T47D (cell line): ENCODE measurements at regions not wholly inside any gene's neighbourhood (a gene's known extent, or its start where the extent isn't known, plus 50 kb on each side); places are given as distances from the start of the nearest gene placed in this dataset.
"Not testable (repeated sequence)": the region's sequence is repeated elsewhere in the genome, so short reads cannot be mapped to it uniquely, and the experiment has no call there.

Experiments
- DNase-seq, 2 experiments: peaks; one replicate each; pipeline versions ENCODE4 v3.0.0 to v3.0.0-alpha.2; 2011 to 2012; ENCODE audit warnings: low read depth in 1 of 2, low spot score in 1 of 2
- JUND ChIP-seq: IDR thresholded peaks from 2 replicates; pipeline ENCODE4 v1.6.1; 2012; ENCODE audit warnings: low read depth
- in situ Hi-C: cut with HindIII; loops from 2 replicates; pipeline ENCODE4 v1.10.0; 2016; ENCODE audit warnings: low sequenced_read_pairs, low pct_unique_long_range_greater_than_20kb

DNA sequence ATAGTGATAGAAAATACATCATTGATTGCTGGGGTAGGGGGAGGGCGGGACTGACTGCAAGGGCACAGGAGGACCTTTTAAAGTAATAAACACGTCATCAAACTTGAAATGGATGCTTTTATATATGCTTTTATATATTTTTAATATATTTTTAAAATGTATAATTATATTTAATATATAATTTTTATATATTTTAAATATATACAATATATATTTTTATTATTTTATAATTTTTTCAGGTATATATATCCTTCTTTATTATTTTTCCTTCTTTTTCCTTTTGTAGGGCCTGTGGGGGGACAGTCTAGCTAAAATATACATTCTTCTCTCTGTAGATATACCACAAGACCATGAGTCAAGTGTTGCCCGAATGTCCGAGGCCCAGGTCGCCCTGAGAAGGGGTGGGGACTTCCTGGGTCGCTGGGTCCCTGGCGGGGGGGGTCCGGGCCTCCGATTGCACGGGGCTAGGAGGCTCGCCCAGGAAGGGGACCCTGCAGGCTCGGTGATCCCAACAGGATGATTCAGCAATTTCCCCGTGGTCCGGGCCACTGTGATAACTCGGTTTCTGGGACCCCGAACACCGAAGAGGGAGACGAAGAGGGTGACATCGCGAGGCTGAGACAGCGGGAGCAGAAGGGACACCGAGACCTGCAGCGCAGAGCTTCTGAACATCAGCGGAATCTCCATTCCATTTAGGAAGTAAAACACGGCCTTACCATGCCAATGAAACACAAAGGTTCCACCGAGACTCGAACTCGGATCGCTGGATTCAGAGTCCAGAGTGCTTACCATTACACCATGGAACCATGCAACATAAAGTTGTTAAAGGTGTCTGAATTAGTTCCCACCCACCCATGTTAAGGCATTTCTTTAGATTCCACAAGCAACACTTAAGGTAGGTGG, 112.5 kb upstream of the NBPF11 start:
- DNase-seq = no peak
- TF ChIP-seq JUND = no peak
- in situ Hi-C loops = no loop called here

GRCh38 chr1:148263906-148264255, 111.8 kb upstream of the NBPF11 start:
- no peak for TF ChIP-seq JUND
- in situ Hi-C loops = no loop called here
- DNase-seq = peak in 1 of 2 experiments; percentile 29

DNA sequence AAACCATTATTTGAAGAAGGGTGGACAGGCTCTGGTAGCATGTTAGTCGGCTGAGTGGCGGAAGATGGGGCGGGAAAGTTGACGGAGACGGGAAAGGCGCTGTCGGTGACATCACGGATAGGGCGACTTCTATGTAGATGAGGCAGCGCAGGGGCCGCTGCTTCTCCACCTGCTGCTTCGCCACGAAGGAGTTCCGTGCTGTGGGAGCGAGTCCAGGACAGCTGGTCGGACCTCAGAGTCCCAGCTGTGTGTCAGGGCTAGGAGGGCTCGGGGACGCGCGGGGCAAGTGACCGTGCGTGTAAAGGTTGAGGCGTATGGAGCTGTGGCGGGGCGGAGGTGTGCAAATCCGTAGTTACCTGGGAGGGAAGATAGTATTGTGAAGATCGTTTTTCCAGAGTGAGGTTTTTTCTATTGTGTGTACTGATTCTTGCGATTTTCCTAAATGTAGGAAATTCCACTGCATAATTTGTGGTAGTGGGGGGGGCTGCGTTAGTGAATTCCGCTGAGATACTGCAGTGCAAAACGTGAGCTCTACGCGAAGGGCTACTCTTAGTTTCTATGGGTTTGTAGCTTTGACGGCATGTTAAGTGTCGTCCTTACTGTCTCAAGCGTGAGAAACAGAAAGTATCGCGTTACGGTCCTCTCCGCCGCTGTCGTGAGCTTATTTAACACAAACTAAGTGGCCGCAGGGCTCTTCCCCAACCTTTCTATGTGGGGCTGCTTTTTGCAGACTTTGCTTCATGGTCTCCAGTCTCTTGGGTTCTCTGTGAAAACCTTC, 111.2 kb upstream of the NBPF11 start:
- DNase-seq = peak; percentile 82 to 99
- in situ Hi-C loops = no loop called here
- peak; percentile 95 for TF ChIP-seq JUND

DNA sequence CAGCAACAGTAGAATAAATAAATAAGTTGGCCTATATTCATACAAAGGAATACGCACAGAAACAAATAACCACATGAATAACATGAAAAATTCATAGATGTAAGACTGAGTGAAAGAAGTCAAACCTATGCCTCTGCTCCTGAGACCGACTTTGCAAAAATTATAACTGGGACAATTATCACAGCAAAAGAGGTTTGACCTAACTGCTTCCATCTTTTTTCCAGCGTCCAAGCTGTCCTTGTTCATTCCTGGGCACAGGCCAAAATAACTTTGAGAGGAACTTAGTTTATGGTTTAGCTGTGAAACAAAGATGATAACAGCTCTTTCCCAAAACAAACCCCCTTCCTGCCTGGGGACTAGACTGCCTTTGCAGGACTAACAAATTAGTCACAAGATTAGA, 109.6 kb upstream of the NBPF11 start:
- in situ Hi-C loops, DNase-seq: not testable (repeated sequence)

GRCh38 chr1:148257886-148258285, 105.8 kb upstream of the NBPF11 start:
- in situ Hi-C loops, DNase-seq: not testable (repeated sequence)

- DNase-seq = peak; percentile 29 to 36
- in situ Hi-C loops = not testable (repeated sequence)
Measured at GRCh38 chr1:148254611-148255429, 102.7 kb upstream of the NBPF11 start.

DNA sequence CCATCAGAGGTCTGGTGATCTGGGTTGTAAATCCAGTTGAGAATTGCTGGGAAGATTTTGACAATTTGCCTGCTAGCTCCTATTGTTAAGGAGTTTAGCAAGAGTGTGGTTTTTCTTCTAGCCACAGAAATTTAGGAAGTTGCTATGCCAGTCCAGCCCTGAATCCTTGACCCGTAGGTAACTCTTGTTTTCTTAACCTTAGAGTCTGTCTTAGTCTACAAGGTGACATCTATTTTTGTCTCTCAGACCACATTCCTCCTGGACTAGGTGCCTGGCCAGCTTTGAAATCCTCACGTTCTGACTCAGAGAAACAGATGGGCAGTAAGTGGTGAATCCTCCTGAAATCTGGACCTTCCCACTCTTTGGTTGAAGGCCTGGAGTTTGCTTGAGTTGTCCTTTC, 101.7 kb upstream of the NBPF11 start:
- in situ Hi-C loops = not testable (repeated sequence)
- peak in 1 of 2 experiments; percentile 22 for DNase-seq

- in situ Hi-C loops, DNase-seq: not testable (repeated sequence)
Measured at GRCh38 chr1:148248798-148249197, 96.7 kb upstream of the NBPF11 start.

DNA sequence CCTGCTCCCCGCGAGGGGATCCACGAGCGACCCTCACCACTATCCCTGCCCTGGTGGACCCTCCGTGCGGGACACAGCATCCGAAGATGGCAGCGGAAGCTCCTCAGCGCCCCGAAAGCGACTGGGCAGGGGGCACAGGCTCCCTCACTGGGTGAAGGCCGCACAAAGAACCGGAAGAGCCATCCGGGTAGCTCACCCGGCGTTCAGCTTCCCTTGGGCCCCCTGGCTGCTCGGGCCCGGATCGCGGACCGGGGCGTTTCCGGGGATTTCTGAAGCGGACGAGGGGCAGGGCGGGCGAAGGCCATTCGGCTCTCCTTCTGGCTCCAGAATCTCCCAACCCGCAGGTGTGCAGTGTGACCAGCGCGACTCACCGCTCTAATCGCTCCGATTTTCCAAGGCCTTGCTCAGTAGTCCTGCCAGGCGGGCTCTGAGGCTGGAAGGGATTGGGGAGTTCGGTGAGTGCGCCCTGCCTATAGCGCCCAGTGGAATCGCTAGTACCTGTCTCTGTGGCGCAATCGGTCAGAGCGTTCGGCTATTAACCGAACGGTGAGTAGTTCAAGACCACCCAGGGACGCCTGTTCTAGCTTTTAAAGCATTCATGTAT, 94.3 kb upstream of the NBPF11 start:
- in situ Hi-C loops = not testable (repeated sequence)

GRCh38 chr1:148245843-148246242, 93.8 kb upstream of the NBPF11 start:
- DNase-seq, in situ Hi-C loops: not testable (repeated sequence)

More for the DNA sequence above, 94.3 kb upstream of the NBPF11 start:
- DNase-seq = not testable (repeated sequence)

- in situ Hi-C loops, DNase-seq: not testable (repeated sequence)
Measured at GRCh38 chr1:148245443-148245842, 93.4 kb upstream of the NBPF11 start.

DNA sequence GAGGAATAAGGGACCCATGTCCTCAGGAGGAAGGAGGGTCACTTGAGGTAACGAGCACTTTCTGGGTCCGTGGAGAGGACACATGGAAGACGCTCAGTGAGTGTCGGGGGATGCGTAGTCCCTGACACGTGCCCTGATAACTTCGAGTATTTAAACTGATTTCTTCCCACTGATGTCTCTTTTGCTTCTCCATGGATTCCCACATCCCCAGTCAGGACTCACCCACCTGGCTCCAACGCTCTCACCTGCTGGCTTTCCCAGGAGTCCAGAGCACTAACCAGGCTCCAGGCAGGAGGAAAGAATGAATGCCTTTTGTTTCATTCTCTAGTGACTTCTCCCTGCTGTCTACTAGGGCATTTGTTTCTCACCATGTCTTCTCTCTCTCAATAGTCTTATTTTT, 81.2 kb upstream of the NBPF11 start:
- DNase-seq, in situ Hi-C loops: not testable (repeated sequence)

DNA sequence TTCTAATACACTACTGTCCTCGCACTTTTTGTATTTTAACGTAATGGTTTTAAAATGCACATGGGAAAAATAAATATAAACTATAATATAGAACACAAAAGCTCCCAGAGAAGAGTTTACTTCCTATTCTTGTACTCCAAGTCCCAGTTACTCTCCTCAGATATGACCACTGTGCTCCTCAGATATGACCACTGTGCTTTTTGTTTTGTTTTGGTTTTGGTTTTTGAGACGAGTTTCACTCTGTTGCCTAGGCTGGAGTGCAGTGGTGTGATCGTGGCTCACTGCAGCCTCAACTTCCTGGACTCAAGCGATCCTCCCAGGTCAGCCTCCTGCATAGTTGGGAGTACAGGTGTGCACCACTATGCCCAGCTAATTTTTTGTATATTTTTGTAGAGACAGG, 76.8 kb upstream of the NBPF11 start:
- in situ Hi-C loops = not testable (repeated sequence)

DNA sequence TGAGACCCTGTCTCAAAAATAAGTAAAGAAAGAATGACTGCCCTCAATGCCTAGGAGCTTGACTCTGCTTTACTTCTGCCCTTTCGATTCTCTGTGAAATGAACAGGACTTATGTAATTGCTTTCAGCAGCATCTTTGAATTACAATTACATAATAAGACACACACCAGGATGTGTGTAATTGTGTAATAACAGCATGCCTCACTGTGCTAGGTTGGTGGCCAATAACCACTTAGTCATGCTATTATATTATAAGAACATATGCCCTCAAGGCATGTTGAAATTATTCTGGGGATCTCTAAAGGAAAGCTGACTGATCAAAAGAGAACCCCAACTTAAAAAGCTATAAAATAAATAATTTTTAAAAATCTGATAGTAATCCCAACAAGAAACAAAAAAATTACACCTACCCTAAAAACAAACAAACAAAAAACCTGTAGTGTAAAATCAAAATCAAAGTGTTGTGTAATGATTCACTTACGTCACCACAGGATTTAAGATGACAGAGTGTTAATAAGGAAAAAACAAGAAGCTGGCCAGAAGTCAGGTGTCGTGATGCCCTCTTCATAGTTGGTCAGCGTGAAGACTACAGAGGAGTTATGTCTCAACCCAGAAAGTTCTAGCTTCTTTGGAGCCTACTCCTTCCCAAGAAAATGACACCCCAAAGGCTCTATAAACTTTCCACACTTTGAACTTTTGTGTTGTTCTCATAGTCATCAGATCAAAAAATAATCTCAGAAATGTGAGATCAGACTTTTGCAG, 70.5 kb upstream of the NBPF11 start:
- DNase-seq, in situ Hi-C loops: not testable (repeated sequence)

More for the DNA sequence above, 76.8 kb upstream of the NBPF11 start:
- not testable (repeated sequence) for DNase-seq

GRCh38 chr1:148221593-148221992, 69.5 kb upstream of the NBPF11 start:
- DNase-seq, in situ Hi-C loops: not testable (repeated sequence)

- in situ Hi-C loops = not testable (repeated sequence)
Measured at GRCh38 chr1:148219229-148219628, 67.1 kb upstream of the NBPF11 start.

More at GRCh38 chr1:148219229-148219628, 67.1 kb upstream of the NBPF11 start:
- DNase-seq = not testable (repeated sequence)
